ENCODE measurements at regions not wholly inside any gene's neighbourhood (a gene's known extent, or its start where the extent isn't known, plus 50 kb on each side); places are given as distances from the start of the nearest gene placed in this dataset.

DNA sequence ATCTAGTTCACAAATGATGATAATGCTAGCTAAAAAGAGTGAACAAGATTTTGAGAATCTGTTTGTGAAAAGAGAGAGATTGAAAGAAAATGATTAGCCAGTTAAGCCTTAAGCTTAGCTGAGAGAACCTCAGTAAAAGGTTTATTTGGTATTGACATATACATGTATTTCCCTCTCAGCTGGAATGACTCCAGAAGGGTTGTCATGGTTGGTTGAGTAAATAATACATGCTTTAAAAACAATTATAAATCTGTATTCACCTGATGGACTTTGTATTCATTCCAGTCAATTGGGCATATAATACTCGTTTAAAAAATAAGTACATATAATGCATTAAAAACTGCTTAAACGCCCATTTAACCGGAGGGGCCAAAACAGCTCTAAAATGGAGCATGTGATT is 181.4 kb downstream of the GRB14 start:
- H3K4me3 Mint-ChIP-seq: no peak overlapping the region
- no peaks in the 10 kb centered on the region for H3K27me3 Mint-ChIP-seq
- TF ChIP-seq, protein P1, sequence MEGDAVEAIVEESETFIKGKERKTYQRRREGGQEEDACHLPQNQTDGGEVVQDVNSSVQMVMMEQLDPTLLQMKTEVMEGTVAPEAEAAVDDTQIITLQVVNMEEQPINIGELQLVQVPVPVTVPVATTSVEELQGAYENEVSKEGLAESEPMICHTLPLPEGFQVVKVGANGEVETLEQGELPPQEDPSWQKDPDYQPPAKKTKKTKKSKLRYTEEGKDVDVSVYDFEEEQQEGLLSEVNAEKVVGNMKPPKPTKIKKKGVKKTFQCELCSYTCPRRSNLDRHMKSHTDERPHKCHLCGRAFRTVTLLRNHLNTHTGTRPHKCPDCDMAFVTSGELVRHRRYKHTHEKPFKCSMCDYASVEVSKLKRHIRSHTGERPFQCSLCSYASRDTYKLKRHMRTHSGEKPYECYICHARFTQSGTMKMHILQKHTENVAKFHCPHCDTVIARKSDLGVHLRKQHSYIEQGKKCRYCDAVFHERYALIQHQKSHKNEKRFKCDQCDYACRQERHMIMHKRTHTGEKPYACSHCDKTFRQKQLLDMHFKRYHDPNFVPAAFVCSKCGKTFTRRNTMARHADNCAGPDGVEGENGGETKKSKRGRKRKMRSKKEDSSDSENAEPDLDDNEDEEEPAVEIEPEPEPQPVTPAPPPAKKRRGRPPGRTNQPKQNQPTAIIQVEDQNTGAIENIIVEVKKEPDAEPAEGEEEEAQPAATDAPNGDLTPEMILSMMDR (IDR thresholded peaks at IDR 0.05): no peak
- ATAC-seq (ENCODE audit: poor library complexity): no peak
- no peaks in the 10 kb centered on the region for H3K27me3 ChIP-seq (ENCODE audit: control insufficient read depth in 1 of 2, insufficient read depth in 2 of 2, low read length in 2 of 2)
- no peak overlapping the region for H3K27ac Mint-ChIP-seq
- no peak overlapping the region for H3K4me3 ChIP-seq (ENCODE audit: low read length)
- ChIA-PET POLR2A (no interaction called here), CTCF (no interaction called here)
- no peak overlapping the region for H3K27ac ChIP-seq (ENCODE audit: low read depth in 1 of 2, low read length in 2 of 2)
- no peaks in the 10 kb centered on the region for H3K36me3 Mint-ChIP-seq (ENCODE audit: low read depth)
- DNase-seq: no peak
- H3K9me3 Mint-ChIP-seq: no peaks in the 10 kb centered on the region
- intact Hi-C loops (cut with DNase I, micrococcal nuclease): no loop called here
- H3K4me1 Mint-ChIP-seq (ENCODE audit: low read depth): no peaks in the 10 kb centered on the region
- no peaks in the 10 kb centered on the region for H3K36me3 ChIP-seq (ENCODE audit: insufficient read depth, low read length)
- H3K9me3 ChIP-seq (ENCODE audit: control insufficient read depth in 1 of 2, insufficient read depth in 1 of 2, low read length in 2 of 2): peaks cover 0 to 2% of the 10 kb centered on the region in 2 experiments
- no peaks in the 10 kb centered on the region for H3K4me1 ChIP-seq (ENCODE audit: insufficient read depth, low read length)

DNA sequence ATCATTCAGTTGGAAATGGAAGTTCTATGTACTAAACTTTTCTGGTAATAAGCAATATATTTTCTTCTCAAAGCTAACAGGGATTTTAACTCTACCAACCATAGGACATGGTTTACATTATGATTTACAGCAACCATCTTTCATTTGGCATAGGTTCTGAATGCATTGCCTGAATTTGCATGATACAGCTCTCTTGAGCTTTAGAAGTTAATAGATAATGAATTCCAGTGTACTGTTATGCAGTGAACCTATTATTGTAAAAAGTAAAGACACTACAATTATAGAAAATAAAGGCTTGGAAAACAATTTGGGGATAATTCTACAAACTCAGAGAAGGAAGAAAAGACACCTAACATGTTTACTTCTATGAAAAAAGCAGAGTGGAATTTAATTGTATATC is 182.0 kb downstream of the GRB14 start:
- intact Hi-C loops (cut with DNase I, micrococcal nuclease): no loop called here
- Histone ChIP-seq H3K27me3 (ENCODE audit: control insufficient read depth in 1 of 2, insufficient read depth in 2 of 2, low read length in 2 of 2) (no peaks in the 10 kb centered on the region), H3K4me1 (ENCODE audit: insufficient read depth, low read length) (no peaks in the 10 kb centered on the region), H3K9me3 (ENCODE audit: control insufficient read depth in 1 of 2, insufficient read depth in 1 of 2, low read length in 2 of 2) (no peaks in the 10 kb centered on the region), H3K4me3 (ENCODE audit: low read length) (no peak overlapping the region), H3K36me3 (ENCODE audit: insufficient read depth, low read length) (no peaks in the 10 kb centered on the region), H3K27ac (ENCODE audit: low read depth in 1 of 2, low read length in 2 of 2) (no peak overlapping the region)
- Mint-ChIP-seq H3K36me3 (ENCODE audit: low read depth) (no peaks in the 10 kb centered on the region), H3K9me3 (no peaks in the 10 kb centered on the region), H3K4me3 (no peak overlapping the region), H3K4me1 (ENCODE audit: low read depth) (no peaks in the 10 kb centered on the region), H3K27ac (no peak overlapping the region), H3K27me3 (no peaks in the 10 kb centered on the region)
- no peak for DNase-seq
- ChIA-PET POLR2A (no interaction called here), CTCF (no interaction called here)
- ATAC-seq (ENCODE audit: poor library complexity): no peak
- TF ChIP-seq, protein P1 (IDR thresholded peaks at IDR 0.05): no peak

DNA sequence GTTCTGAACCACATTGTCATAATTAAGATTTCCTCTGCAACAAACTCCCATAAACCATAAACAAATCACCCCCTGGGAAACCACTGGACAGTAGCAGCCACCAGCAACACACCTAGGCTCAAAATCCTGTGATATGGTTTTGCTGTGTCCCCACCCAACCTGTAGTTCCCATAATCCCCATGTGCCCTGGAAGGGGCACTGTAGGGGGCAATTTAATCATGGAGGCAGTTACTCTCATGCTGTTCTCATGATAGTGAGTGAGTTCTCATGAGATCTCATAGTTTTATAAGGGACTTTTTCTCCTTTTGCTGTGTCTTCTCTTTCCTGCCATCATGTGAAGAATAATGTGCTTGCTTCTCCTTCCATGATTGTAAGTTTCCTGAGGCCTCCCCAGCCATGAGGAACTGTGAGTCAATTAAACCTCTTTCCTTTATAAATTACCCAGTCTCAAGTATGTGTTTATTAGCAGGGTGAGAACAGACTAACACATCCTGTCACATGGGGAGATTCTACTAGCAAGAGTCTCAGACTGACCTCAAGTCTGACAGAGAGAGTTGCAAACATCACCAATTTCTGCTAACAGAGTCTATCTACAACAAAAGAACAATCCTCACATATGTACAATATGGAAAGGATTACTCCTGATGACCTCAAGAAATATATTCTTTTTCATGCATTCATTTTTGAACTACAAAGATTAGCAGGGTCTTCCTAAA is 182.6 kb downstream of the GRB14 start:
- DNase-seq (no peak), ATAC-seq (ENCODE audit: poor library complexity) (no peak)
- TF ChIP-seq, protein P1 (IDR thresholded peaks at IDR 0.05): no peak
- ChIA-PET POLR2A (no interaction called here), CTCF (no interaction called here)
- H3K27ac Mint-ChIP-seq: no peak overlapping the region
- no peaks in the 10 kb centered on the region for H3K27me3 Mint-ChIP-seq
- Histone ChIP-seq H3K36me3 (ENCODE audit: insufficient read depth, low read length) (no peaks in the 10 kb centered on the region), H3K4me3 (ENCODE audit: low read length) (no peak overlapping the region), H3K4me1 (ENCODE audit: insufficient read depth, low read length) (no peaks in the 10 kb centered on the region), H3K9me3 (ENCODE audit: control insufficient read depth in 1 of 2, insufficient read depth in 1 of 2, low read length in 2 of 2) (no peaks in the 10 kb centered on the region), H3K27ac (ENCODE audit: low read depth in 1 of 2, low read length in 2 of 2) (no peak overlapping the region), H3K27me3 (ENCODE audit: control insufficient read depth in 1 of 2, insufficient read depth in 2 of 2, low read length in 2 of 2) (no peaks in the 10 kb centered on the region)
- H3K9me3 Mint-ChIP-seq: no peaks in the 10 kb centered on the region
- intact Hi-C loops (cut with DNase I, micrococcal nuclease): no loop called here
- H3K4me1 Mint-ChIP-seq (ENCODE audit: low read depth): no peaks in the 10 kb centered on the region
- no peak overlapping the region for H3K4me3 Mint-ChIP-seq
- H3K36me3 Mint-ChIP-seq (ENCODE audit: low read depth): no peaks in the 10 kb centered on the region
